Hematopoietic multipotent progenitor cell treated with erythropoietin and hydrocortisone succinate and interleukin-3 and kit ligand, for 8 days (in vitro differentiated cells): ENCODE measurements at regions not wholly inside any gene's neighbourhood (a gene's known extent, or its start where the extent isn't known, plus 50 kb on each side); places are given as distances from the start of the nearest gene placed in this dataset.

Source experiments
- DNase-seq: peaks from one replicate; pipeline ENCODE4 v3.0.0-alpha.2; 2015

GRCh38 chr2:120480903-120481445 is 135.0 kb downstream of the INHBB start:
- DNase-seq, result no peak

GRCh38 chr2:120481446-120482194 is 135.7 kb downstream of the INHBB start:
- no peak for DNase-seq

DNA sequence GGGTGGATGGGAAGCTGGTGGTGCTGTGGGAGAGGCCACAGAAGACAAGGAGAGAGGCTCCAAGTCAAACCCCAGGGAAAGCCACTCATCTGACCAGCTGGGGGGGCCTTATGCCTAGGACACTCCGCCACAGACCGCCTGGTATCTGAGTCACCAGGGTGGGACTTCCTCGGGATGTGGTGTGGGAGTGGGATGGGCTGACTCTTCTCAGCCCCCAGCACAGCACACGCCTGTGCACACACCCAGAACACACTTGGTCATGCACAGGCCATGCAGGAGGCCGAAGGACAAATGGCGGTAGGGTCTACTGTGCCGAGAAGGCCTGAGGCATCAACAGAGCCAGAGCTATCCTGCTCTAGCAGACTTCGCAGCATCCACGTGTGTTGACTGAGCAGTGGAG is 136.4 kb downstream of the INHBB start:
- DNase-seq, result no peak

DNA sequence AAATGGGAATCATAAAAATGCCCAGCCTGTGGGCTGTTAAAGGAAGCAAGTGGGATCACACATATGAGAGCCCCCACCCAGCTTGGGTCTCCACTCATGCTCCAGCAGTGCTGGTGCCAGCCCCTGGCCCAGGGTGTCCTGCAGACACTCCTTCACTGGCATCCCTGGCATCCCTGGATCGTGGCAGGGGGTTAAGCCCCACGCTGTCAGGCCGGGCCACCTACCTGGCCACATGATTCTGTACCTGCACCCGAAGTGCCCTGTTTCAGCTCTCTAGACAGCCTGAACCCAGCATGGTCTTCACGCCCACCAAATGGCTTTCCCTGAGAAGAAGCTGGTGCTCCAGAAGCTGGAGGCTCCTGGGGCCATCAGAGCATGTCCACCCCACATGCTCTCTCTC is 137.4 kb downstream of the INHBB start:
- DNase-seq, result no peak

- no peak for DNase-seq
Observed at GRCh38 chr2:120485096-120485495, 139.2 kb downstream of the INHBB start.

- no peak for DNase-seq
Observed at GRCh38 chr2:120486441-120486840, 140.5 kb downstream of the INHBB start.

DNA sequence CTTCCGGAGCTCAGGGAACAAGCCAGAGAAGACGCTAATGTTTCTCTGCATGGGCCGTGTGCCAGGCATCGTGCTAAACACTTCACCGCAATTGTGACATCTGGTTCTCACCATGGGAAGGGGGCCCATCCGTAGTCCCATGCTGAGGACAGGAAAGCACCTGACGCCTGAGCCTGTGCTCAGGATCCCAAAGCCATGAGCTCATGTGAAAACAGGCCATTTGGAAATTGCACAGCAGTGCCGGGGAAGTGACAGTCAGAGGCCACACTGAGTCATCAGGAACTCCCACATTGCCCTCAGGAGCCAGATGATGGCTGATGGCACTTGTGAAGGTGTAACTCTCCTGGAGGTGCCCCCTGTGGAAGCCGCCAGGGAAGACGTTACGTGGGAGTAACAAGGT is 141.0 kb downstream of the INHBB start:
- no peak for DNase-seq

GRCh38 chr2:120488531-120488930 is 142.6 kb downstream of the INHBB start:
- no peak for DNase-seq

GRCh38 chr2:120489023-120489422 is 143.1 kb downstream of the INHBB start:
- no peak for DNase-seq

- DNase-seq, result no peak
Observed at GRCh38 chr2:120490091-120490798, 144.3 kb downstream of the INHBB start.

- no peak for DNase-seq
Observed at GRCh38 chr2:120491111-120491625, 145.2 kb downstream of the INHBB start.

- no peak for DNase-seq
Observed at GRCh38 chr2:120493231-120493630, 147.3 kb downstream of the INHBB start.

DNA sequence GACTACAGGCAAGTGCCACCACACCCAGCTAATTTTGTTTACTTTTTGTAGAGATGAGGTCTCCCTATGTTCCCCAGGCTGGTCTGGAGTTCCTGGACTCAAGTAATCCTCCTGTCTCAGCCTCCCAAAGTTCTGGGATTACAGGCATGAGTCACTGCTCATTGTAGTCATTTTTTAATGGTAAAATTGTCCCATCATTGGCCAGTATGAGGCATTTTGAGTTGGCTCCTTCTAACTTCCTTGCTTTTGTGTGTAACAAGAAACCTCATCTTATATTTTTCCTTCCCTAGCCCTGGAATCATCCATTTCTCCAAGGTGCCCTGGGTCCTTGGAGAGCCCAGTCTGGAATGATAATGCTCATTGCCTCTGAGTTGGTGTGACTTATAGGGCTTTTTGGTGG is 148.5 kb downstream of the INHBB start:
- no peak for DNase-seq

- no peak for DNase-seq
Observed at GRCh38 chr2:120495586-120495985, 149.7 kb downstream of the INHBB start.

GRCh38 chr2:120496235-120496634 is 150.3 kb downstream of the INHBB start:
- DNase-seq, result no peak

DNA sequence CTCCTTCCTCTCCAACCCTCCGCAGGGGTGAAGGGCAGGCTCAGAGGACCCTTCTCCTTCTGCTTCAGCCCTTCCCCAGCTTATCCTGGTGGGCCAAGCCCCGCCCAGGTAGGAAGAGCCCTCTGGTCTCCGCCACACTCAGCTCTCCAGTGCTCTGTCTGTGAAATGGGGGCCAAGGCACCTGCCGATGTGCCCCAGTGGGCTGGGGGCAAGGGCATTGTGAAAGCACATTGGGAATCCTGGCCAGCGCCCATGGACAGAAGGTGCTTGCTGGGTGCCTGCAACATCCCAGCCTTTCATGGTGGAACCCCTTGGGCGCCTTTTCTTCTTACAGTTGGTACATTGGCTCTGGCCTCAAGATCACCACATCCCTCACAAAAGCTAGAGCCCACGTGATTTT is 150.8 kb downstream of the INHBB start:
- no peak for DNase-seq

- no peak for DNase-seq
Observed at GRCh38 chr2:120497261-120497977, 151.5 kb downstream of the INHBB start.

GRCh38 chr2:120498121-120498520 is 152.2 kb downstream of the INHBB start:
- DNase-seq, result no peak

- DNase-seq, result no peak
Observed at GRCh38 chr2:120498576-120499394, 152.8 kb downstream of the INHBB start.

DNA sequence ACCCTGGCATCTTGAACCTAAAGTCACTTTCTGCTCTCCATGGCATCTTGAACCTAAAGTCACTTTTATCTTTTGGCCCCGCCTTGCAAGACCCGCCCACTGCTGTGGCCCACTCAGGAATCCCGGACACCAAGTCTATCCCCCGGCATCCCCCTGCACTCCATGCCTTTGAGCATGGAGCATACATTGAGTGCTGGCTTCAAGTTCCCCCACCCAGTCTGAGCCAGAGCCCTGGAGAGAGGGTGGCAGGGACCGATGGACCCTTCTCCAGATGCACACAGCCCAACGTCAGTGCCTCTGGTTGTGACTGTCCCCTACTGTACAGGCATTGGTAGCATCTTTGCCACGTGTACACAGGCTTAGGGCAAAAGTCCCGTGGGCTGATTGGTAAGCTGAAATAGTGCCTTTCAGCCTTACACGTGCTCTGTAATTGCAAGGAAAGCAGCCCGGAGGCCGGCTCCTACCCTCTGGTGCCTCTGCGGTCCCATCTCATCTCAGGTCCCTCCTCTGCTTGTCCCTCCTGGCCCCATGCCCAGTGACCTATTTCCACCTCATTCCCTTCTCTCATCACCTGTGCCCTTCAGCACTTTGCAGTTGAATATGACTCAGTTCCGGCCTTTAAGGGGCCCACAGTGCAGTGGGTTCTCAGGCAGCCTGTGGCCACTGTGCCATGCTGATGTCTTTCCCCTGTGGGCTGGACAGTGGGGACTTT is 154.0 kb downstream of the INHBB start:
- no peak for DNase-seq

GRCh38 chr2:120501591-120501990 is 155.7 kb downstream of the INHBB start:
- no peak for DNase-seq

GRCh38 chr2:120502357-120502756 is 156.4 kb downstream of the INHBB start:
- DNase-seq, result no peak
